OCI-LY1 (cell line): ENCODE measurements at regions not wholly inside any gene's neighbourhood (a gene's known extent, or its start where the extent isn't known, plus 50 kb on each side); places are given as distances from the start of the nearest gene placed in this dataset.

Experiments used
- H2AFZ ChIP-seq: fragments of 200-600 bp; sonication (generic), shearing (Covaris generic); 2 replicates; pipeline ENCODE4 v1.6.0; 2014; ENCODE audit warnings: antibody characterized with exemption, mild to moderate bottlenecking, low read length
- H3F3A ChIP-seq: fragments of 200-600 bp; sonication (generic), shearing (Covaris generic); 2 replicates; pipeline ENCODE4 v1.6.0; 2014; ENCODE audit warnings: mild to moderate bottlenecking, antibody characterized with exemption, low read length, moderate library complexity; ENCODE audit not compliant: insufficient read depth
- H3K27ac ChIP-seq: fragments of 200-600 bp; sonication (generic); 2 replicates; pipeline ENCODE4 v1.5.1; 2014; ENCODE audit warnings: low read length, mixed run types, mild to moderate bottlenecking, low read depth; ENCODE audit not compliant: poor library complexity, severe bottlenecking
- H3K27me3 ChIP-seq: fragments of 200-600 bp; sonication (generic); 2 replicates; pipeline ENCODE4 v1.6.0; 2014; ENCODE audit warnings: antibody characterized with exemption, mild to moderate bottlenecking, low read length, moderate library complexity; ENCODE audit not compliant: insufficient read depth
- H3K36me3 ChIP-seq: fragments of 200-600 bp; sonication (generic); 2 replicates; pipeline ENCODE4 v1.6.1; 2014; ENCODE audit warnings: mild to moderate bottlenecking, antibody characterized with exemption, low read length, moderate library complexity, mixed read lengths; ENCODE audit not compliant: insufficient read depth
- H3K4me1 ChIP-seq: fragments of 200-600 bp; sonication (generic); 2 replicates; pipeline ENCODE4 v1.5.1; 2014; ENCODE audit warnings: mild to moderate bottlenecking, low read length, moderate library complexity; ENCODE audit not compliant: insufficient read depth, severe bottlenecking
- H3K4me2 ChIP-seq: fragments of 200-600 bp; sonication (generic), shearing (Covaris generic); 2 replicates; pipeline ENCODE4 v1.6.1; 2014; ENCODE audit warnings: low read length
- H3K4me3 ChIP-seq: fragments of 200-600 bp; sonication (generic); 2 replicates; pipeline ENCODE4 v1.5.1; 2014; ENCODE audit warnings: low read length, low read depth, mild to moderate bottlenecking, mixed read lengths; ENCODE audit not compliant: poor library complexity, severe bottlenecking
- H3K79me2 ChIP-seq: fragments of 200-600 bp; shearing (Covaris generic); 2 replicates; pipeline ENCODE4 v1.6.1; 2016; ENCODE audit warnings: mixed run types, low read length, mixed read lengths; ENCODE audit not compliant: insufficient read depth
- H3K9ac ChIP-seq: fragments of 200-600 bp; sonication (generic), shearing (Covaris generic); 2 replicates; pipeline ENCODE4 v1.6.1; 2014; ENCODE audit warnings: mild to moderate bottlenecking, low read length, mixed read lengths
- H3K9me2 ChIP-seq: fragments of 200-600 bp; sonication (generic), shearing (Covaris generic); 2 replicates; pipeline ENCODE4 v1.6.1; 2014; ENCODE audit warnings: low read depth, mild to moderate bottlenecking, low read length, mixed read lengths
- H3K9me3 ChIP-seq: fragments of 200-600 bp; shearing (Covaris generic); 2 replicates; pipeline ENCODE4 v1.6.1; 2014; ENCODE audit warnings: low read length, mixed read lengths
- H4K20me1 ChIP-seq: fragments of 200-600 bp; sonication (generic), shearing (Covaris generic); 2 replicates; pipeline ENCODE4 v1.6.0; 2016; ENCODE audit warnings: mild to moderate bottlenecking, low read length; ENCODE audit not compliant: insufficient read depth
- CTCF ChIP-seq: fragments of 200-600 bp; sonication (generic), shearing (Covaris generic); IDR thresholded peaks from 2 replicates; pipeline ENCODE4 v1.5.1; 2017; ENCODE audit warnings: mild to moderate bottlenecking, antibody characterized with exemption, low read length, moderate library complexity, mixed read lengths
- EZH2 ChIP-seq: fragments of 200-600 bp; sonication (generic), shearing (Covaris generic); IDR thresholded peaks from 2 replicates; pipeline ENCODE4 v1.8.0; 2017; ENCODE audit warnings: borderline replicate concordance, mixed run types, mild to moderate bottlenecking, antibody characterized with exemption, low read length, moderate library complexity, mixed read lengths

DNA sequence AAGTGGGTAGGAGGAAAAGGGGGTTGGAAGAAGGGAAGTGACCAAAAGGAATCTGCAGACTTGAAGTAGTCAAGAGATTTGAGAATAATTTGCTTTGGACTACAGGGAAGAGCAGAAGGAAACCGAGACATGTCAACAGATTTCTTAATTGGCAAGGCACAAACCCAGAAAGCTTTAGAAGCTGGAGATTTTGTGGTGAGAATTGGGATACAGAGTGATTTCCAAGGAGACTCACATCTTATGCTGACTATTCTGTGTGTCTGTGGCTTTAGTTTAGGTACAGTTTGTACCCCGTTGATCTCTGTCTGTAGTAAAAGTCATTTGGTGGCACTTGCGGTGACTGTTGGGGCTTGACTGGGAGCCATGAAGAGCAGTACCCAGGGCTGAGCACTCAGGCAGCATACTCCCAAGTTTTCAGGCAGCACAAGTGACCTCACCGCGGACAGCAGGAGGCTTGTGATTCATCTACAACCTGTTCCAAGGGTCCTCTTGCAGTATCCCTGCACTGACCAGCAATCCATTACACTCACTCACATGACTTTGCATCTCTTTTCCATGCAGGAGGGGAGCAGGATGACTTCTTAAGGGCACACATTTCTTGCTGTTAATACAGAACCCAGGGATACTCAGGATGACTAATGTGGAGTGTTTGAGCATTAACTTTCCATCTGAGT is 97.1 kb upstream of the TNP1 start:
- H3K9ac ChIP-seq, result no peak overlapping the region
- H3K9me3 ChIP-seq, result no peaks in the 10 kb centered on the region
- no peaks in the 10 kb centered on the region for H3K79me2 ChIP-seq
- H3K4me2 ChIP-seq, result no peak overlapping the region
- no peaks in the 10 kb centered on the region for H3K36me3 ChIP-seq
- H3F3A ChIP-seq, result no peaks in the 10 kb centered on the region
- no peaks in the 10 kb centered on the region for H3K9me2 ChIP-seq
- H3K4me1 ChIP-seq, result no peaks in the 10 kb centered on the region
- H4K20me1 ChIP-seq, result no peaks in the 10 kb centered on the region
- H3K27me3 ChIP-seq, result no peaks in the 10 kb centered on the region
- H3K4me3 ChIP-seq, result no peak overlapping the region
- TF ChIP-seq EZH2, result no peak
- H2AFZ ChIP-seq, result no peak overlapping the region
- no peak overlapping the region for H3K27ac ChIP-seq

DNA sequence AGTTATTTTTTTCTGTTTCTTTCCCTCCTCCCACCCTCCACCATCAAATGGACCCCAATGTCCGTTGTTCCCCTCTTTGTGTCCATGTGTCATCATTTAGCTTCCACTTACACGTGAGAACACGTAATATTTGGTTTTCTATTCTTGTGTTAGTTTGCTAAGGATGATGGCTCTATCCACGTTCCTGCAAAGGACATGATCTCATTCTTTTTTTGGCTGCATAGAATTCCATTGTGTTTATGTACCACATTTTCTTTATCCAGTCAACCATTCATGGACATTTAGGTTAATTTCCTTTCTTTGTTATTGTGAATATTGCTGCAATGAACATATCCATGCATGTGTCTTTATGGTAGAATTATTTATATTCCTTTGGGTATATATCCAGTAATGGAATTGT is 91.3 kb upstream of the TNP1 start:
- H3K27me3 ChIP-seq, result no peaks in the 10 kb centered on the region
- no peak for TF ChIP-seq CTCF
- TF ChIP-seq EZH2, result no peak
- H3K36me3 ChIP-seq, result no peaks in the 10 kb centered on the region
- no peak overlapping the region for H3K4me2 ChIP-seq
- H2AFZ ChIP-seq, result no peak overlapping the region
- no peaks in the 10 kb centered on the region for H3K79me2 ChIP-seq
- no peak overlapping the region for H3K9ac ChIP-seq
- H4K20me1 ChIP-seq, result no peaks in the 10 kb centered on the region
- no peaks in the 10 kb centered on the region for H3F3A ChIP-seq
- no peaks in the 10 kb centered on the region for H3K9me3 ChIP-seq
- no peaks in the 10 kb centered on the region for H3K4me1 ChIP-seq
- no peak overlapping the region for H3K4me3 ChIP-seq
- no peak overlapping the region for H3K27ac ChIP-seq
- H3K9me2 ChIP-seq, result no peaks in the 10 kb centered on the region

DNA sequence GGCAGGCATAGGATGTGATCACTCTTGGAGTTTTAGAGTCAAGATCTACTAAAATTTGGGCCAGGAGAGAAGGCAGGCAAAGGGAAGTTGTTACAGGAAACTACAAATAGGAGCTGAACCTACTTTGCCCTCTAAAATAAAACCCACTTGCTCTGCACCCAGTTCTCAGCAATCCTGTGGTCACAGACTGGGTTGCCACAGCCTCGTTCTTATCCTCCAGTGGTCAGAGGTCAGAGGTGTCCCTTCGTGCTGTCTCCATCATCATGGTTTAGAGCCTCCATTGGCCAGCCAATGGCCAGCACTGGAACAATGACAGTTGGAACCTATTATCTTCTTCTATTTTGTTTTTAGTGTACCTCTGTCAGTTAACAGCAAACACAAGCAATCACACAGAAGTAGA is 90.7 kb upstream of the TNP1 start:
- no peaks in the 10 kb centered on the region for H3F3A ChIP-seq
- H3K79me2 ChIP-seq, result no peaks in the 10 kb centered on the region
- no peak overlapping the region for H3K4me2 ChIP-seq
- no peak overlapping the region for H2AFZ ChIP-seq
- H3K9ac ChIP-seq, result no peak overlapping the region
- no peaks in the 10 kb centered on the region for H3K36me3 ChIP-seq
- H3K9me3 ChIP-seq, result no peaks in the 10 kb centered on the region
- no peaks in the 10 kb centered on the region for H4K20me1 ChIP-seq
- no peak for TF ChIP-seq EZH2
- no peak for TF ChIP-seq CTCF
- H3K4me1 ChIP-seq, result no peaks in the 10 kb centered on the region
- no peaks in the 10 kb centered on the region for H3K27me3 ChIP-seq
- no peak overlapping the region for H3K4me3 ChIP-seq
- H3K9me2 ChIP-seq, result no peaks in the 10 kb centered on the region
- H3K27ac ChIP-seq, result no peak overlapping the region

DNA sequence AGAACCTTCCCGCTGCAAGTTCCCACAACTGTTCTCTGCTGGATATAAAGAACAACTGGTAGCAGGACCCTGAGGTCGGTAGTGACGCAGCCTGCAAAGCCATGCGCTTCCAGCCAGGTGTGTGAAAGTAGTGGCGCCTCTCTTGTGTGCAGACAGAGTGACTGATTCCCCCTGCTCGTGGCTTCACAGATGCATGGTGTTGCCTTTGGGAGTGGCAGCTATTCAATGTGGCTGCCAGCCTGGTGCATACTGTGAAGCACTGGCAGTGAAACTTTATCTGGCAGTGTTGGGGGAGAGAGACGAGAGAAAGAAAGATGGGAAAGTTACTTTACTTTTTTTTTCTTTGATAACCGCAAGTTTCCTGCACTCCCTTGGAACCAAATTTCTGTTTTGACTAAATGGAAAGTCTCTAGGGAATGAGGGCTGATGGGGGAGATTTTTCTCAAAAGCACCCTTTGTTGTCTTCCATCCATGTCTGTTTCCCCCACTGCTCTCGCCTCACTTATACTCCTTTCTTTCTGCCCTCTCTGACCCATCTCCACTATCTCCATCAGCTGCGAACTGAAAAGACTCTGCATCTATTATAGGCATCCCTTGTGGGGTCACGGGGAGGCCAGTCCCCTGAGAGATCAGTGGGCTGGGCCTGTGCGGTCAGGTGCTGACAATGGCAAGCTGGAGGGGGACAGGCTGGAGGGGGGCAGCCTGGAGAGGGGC is 90.0 kb upstream of the TNP1 start:
- Histone ChIP-seq H3K27ac (no peak overlapping the region), H4K20me1 (no peaks in the 10 kb centered on the region), H3K9me3 (no peaks in the 10 kb centered on the region), H3K4me1 (no peaks in the 10 kb centered on the region), H3K79me2 (no peaks in the 10 kb centered on the region), H3K36me3 (no peaks in the 10 kb centered on the region), H3F3A (no peaks in the 10 kb centered on the region), H3K9me2 (no peaks in the 10 kb centered on the region), H3K27me3 (no peaks in the 10 kb centered on the region), H2AFZ (no peak overlapping the region), H3K4me3 (no peak overlapping the region), H3K9ac (no peak overlapping the region), H3K4me2 (no peak overlapping the region)
- TF ChIP-seq EZH2 (no peak), CTCF (no peak)
